GM23338 (cell line): ENCODE measurements at regions not wholly inside any gene's neighbourhood (a gene's known extent, or its start where the extent isn't known, plus 50 kb on each side); places are given as distances from the start of the nearest gene placed in this dataset.

Experiments used
- ATAC-seq: fragments of 200-7000 bp; cut with Tn5 transposase; 3 replicates; pipeline ENCODE4 v1.9.1; 2020
- DNase-seq: peaks from one replicate; pipeline ENCODE4 v3.0.0-alpha.2; 2015; ENCODE audit warnings: low spot score
- H2AFZ ChIP-seq: fragments of 200-600 bp; sonication (generic); 2 replicates; pipeline ENCODE4 v1.8.0; 2016; ENCODE audit warnings: antibody characterized with exemption, mild to moderate bottlenecking, moderate library complexity
- H3F3A ChIP-seq: fragments of 200-600 bp; sonication (generic); replicated peaks from 2 replicates; pipeline ENCODE4 v1.8.0; 2017; ENCODE audit warnings: antibody characterized with exemption, mixed run types, low read depth
- H3K27ac ChIP-seq: fragments of 200-600 bp; sonication (generic); 2 replicates; pipeline ENCODE4 v1.6.1; 2016; ENCODE audit warnings: low read depth
- H3K27me3 ChIP-seq: fragments of 200-600 bp; sonication (generic); 2 replicates; pipeline ENCODE4 v1.8.0; 2016; ENCODE audit warnings: mild to moderate bottlenecking, mixed run types, moderate library complexity; ENCODE audit not compliant: insufficient read depth
- H3K36me3 ChIP-seq: fragments of 200-600 bp; sonication (generic); 2 replicates; pipeline ENCODE4 v1.8.0; 2016; ENCODE audit warnings: mild to moderate bottlenecking; ENCODE audit not compliant: insufficient read depth
- H3K4me1 ChIP-seq: fragments of 200-600 bp; sonication (generic); 2 replicates; pipeline ENCODE4 v1.8.0; 2016; ENCODE audit warnings: mild to moderate bottlenecking, moderate library complexity; ENCODE audit not compliant: insufficient read depth
- H3K4me2 ChIP-seq: fragments of 200-600 bp; sonication (generic); 2 replicates; pipeline ENCODE4 v1.7.1; 2017; ENCODE audit warnings: mixed run types
- H3K4me3 ChIP-seq: fragments of 200-600 bp; sonication (generic); 2 replicates; pipeline ENCODE4 v1.6.1; 2016; ENCODE audit warnings: mixed run types
- H3K79me2 ChIP-seq: fragments of 200-600 bp; sonication (generic); replicated peaks from 2 replicates; pipeline ENCODE4 v1.8.0; 2017; ENCODE audit warnings: mild to moderate bottlenecking; ENCODE audit not compliant: insufficient read depth
- H3K9me2 ChIP-seq: fragments of 200-600 bp; sonication (generic); 2 replicates; pipeline ENCODE4 v1.8.0; 2017; ENCODE audit not compliant: insufficient read depth
- H4K20me1 ChIP-seq: fragments of 200-600 bp; sonication (generic); replicated peaks from 2 replicates; pipeline ENCODE4 v1.8.0; 2017; ENCODE audit warnings: mild to moderate bottlenecking; ENCODE audit not compliant: insufficient read depth
- H3K27ac Mint-ChIP-seq: 2 replicates; pipeline ENCODE4 v1.8.0; 2020; ENCODE audit warnings: inconsistent platforms, mild to moderate bottlenecking, moderate library complexity, mixed read lengths
- H3K27me3 Mint-ChIP-seq: 3 replicates; pipeline ENCODE4 v1.8.0; 2022; ENCODE audit warnings: low read depth, mild to moderate bottlenecking, moderate library complexity, mixed read lengths, inconsistent platforms; ENCODE audit not compliant: insufficient read depth, poor library complexity
- H3K36me3 Mint-ChIP-seq: 3 replicates; pipeline ENCODE4 v1.8.0; 2021; ENCODE audit warnings: low read depth, mild to moderate bottlenecking, inconsistent platforms, moderate library complexity, mixed read lengths
- H3K4me1 Mint-ChIP-seq: 3 replicates; pipeline ENCODE4 v1.8.0; 2020; ENCODE audit warnings: mild to moderate bottlenecking, inconsistent platforms, mixed read lengths
- H3K4me3 Mint-ChIP-seq: 3 replicates; pipeline ENCODE4 v1.8.0; 2021; ENCODE audit warnings: moderate library complexity, mild to moderate bottlenecking, inconsistent platforms, mixed read lengths
- H3K9me3 Mint-ChIP-seq: 3 replicates; pipeline ENCODE4 v1.8.0; 2020; ENCODE audit warnings: moderate library complexity, mild to moderate bottlenecking, inconsistent platforms, mixed read lengths
- CREB1 ChIP-seq: fragments of 250-450 bp; sonication (Bioruptor Pico); IDR thresholded peaks from 2 replicates; pipeline ENCODE4 v1.5.0; 2020; ENCODE audit warnings: low read depth, mild to moderate bottlenecking, moderate library complexity
- CTCF ChIP-seq, 2 experiments: fragments of 200-600 bp in 1 of 2; sonication (generic) in 1 of 2; conservative IDR thresholded peaks; 2 replicates each; pipeline versions ENCODE4 v1.5.1 to v1.6.1; 2016 to 2017; ENCODE audit warnings: antibody characterized with exemption in 2 of 2, low read depth in 2 of 2, mild to moderate bottlenecking in 2 of 2, moderate library complexity in 1 of 2
- ETS1 ChIP-seq: IDR thresholded peaks from 2 replicates; pipeline ENCODE4 v1.6.1; 2016; ENCODE audit warnings: antibody characterized with exemption
- EZH2 ChIP-seq: fragments of 200-600 bp; sonication (generic); IDR thresholded peaks from one replicate; pipeline ENCODE4 v1.8.0; 2017; ENCODE audit warnings: antibody characterized with exemption, mild to moderate bottlenecking, low read depth; ENCODE audit not compliant: unreplicated experiment
- EZH2phosphoT487 ChIP-seq: fragments of 200-600 bp; sonication (generic); IDR thresholded peaks from one replicate; pipeline ENCODE4 v1.8.1; 2018; ENCODE audit warnings: antibody characterized with exemption; ENCODE audit not compliant: unreplicated experiment
- JUNB ChIP-seq: IDR thresholded peaks from one replicate; pipeline ENCODE4 v1.6.1; 2016; ENCODE audit warnings: antibody characterized with exemption; ENCODE audit not compliant: unreplicated experiment
- NANOG ChIP-seq: IDR thresholded peaks from 2 replicates; pipeline ENCODE4 v1.6.1; 2016; ENCODE audit warnings: antibody characterized with exemption, borderline replicate concordance
- POLR2AphosphoS5 ChIP-seq: IDR thresholded peaks from 2 replicates; pipeline ENCODE4 v1.6.1; 2016; ENCODE audit warnings: antibody characterized with exemption, low read depth
- REST ChIP-seq: IDR thresholded peaks from one replicate; pipeline ENCODE4 v1.6.1; 2018; ENCODE audit warnings: antibody characterized with exemption; ENCODE audit not compliant: unreplicated experiment
- STAT1 ChIP-seq: IDR thresholded peaks from one replicate; pipeline ENCODE4 v1.6.1; 2016; ENCODE audit warnings: antibody characterized with exemption; ENCODE audit not compliant: unreplicated experiment
- ZNF114 ChIP-seq: fragments of 250-450 bp; sonication (Bioruptor Pico); IDR thresholded peaks from 2 replicates; pipeline ENCODE4 v1.5.0; 2020; ENCODE audit warnings: mild to moderate bottlenecking, moderate library complexity
- ZNF331 ChIP-seq: fragments of 250-450 bp; sonication (Bioruptor Pico); IDR thresholded peaks from 2 replicates; pipeline ENCODE4 v1.5.0; 2020; ENCODE audit warnings: low read depth, mild to moderate bottlenecking, moderate library complexity
- ZNF462 ChIP-seq: fragments of 250-450 bp; sonication (Bioruptor Pico); IDR thresholded peaks from 2 replicates; pipeline ENCODE4 v1.5.0; 2020; ENCODE audit warnings: mild to moderate bottlenecking, moderate library complexity

- H3K4me1 ChIP-seq, result peaks cover 7% of the 10 kb centered on the region; the same call in 1 of the 2 replicates
- no peaks in the 10 kb centered on the region for H3K9me2 ChIP-seq
- H3K36me3 ChIP-seq, result no peaks in the 10 kb centered on the region
- DNase-seq (no peak), ATAC-seq (no peak)
- no peak overlapping the region for H3K4me2 ChIP-seq
- H2AFZ ChIP-seq, result no peak overlapping the region
- Mint-ChIP-seq H3K9me3 (no peaks in the 10 kb centered on the region), H3K4me1 (peaks cover 11% of the 10 kb centered on the region; the same call in 2 of the 3 replicates), H3K27ac (no peak overlapping the region), H3K36me3 (no peaks in the 10 kb centered on the region), H3K27me3 (no peaks in the 10 kb centered on the region), H3K4me3 (no peak overlapping the region)
- no peak overlapping the region for H3K27ac ChIP-seq
- no peaks in the 10 kb centered on the region for H3K27me3 ChIP-seq
- no peak for TF ChIP-seq CTCF (conservative IDR thresholded peaks at IDR 0.05; ENCODE audit: low read depth in 2 of 2)
- no peak for TF ChIP-seq EZH2phosphoT487
- TF ChIP-seq CREB1, result no peak
- TF ChIP-seq ZNF462 (CRISPR knock-in tag), result no peak
- no peak for TF ChIP-seq ZNF331 (CRISPR knock-in tag)
- TF ChIP-seq ZNF114 (CRISPR knock-in tag), result no peak
- TF ChIP-seq EZH2, result no peak
- no peak for TF ChIP-seq ETS1
- no peak for TF ChIP-seq NANOG
- no peak for TF ChIP-seq REST
- no peak for TF ChIP-seq JUNB
- TF ChIP-seq POLR2AphosphoS5, result no peak
- no peak for TF ChIP-seq STAT1
- no peaks in the 10 kb centered on the region for H3K79me2 ChIP-seq
- H4K20me1 ChIP-seq, result no peaks in the 10 kb centered on the region
- H3F3A ChIP-seq, result no peaks in the 10 kb centered on the region
- no peak overlapping the region for H3K4me3 ChIP-seq
These were observed 55.1 kb upstream of the CD302 start for GRCh38 chr2:159853101-159853500.
